IMR-90 (cell line): ENCODE measurements at regions not wholly inside any gene's neighbourhood (a gene's known extent, or its start where the extent isn't known, plus 50 kb on each side); places are given as distances from the start of the nearest gene placed in this dataset.

ENCODE experiments used
- ATAC-seq: fragments of 200-7000 bp; cut with Tn5 transposase; 2 replicates; pipeline ENCODE4 v1.9.1; 2020; ENCODE audit warnings: low read depth, mild to moderate bottlenecking, moderate library complexity
- BruUV-seq: library from RNA; stranded (reverse); fragments of 400-500 nt; replicated peaks from 2 replicates; lab custom pipeline; 2021; lab: Mats Ljungman, UMichigan
- CTCF ChIA-PET: fragments of 300-600 bp; formaldehyde crosslinking; extraction: SDS; loops from one replicate; lab custom pipeline; 2021; ENCODE audit warnings: antibody characterized with exemption; lab: Yijun Ruan, JAX
- POLR2A ChIA-PET: fragments of 300-600 bp; sonication (Branson Sonifier 250); formaldehyde crosslinking; loops from one replicate; lab custom pipeline; 2022; ENCODE audit warnings: antibody characterized with exemption; ENCODE audit not compliant: unreplicated experiment; lab: Charles Lee
- DNase-seq: peaks from one replicate; pipeline ENCODE4 v3.0.0; 2013
- H2AFZ ChIP-seq: replicated peaks from 2 replicates; pipeline ENCODE3; 2013; ENCODE audit warnings: low read length, mild to moderate bottlenecking; ENCODE audit not compliant: poor library complexity
- H2AK5ac ChIP-seq: 2 replicates; pipeline ENCODE4 v1.6.1; 2013; ENCODE audit warnings: low read depth, low read length, inconsistent platforms
- H2AK9ac ChIP-seq: replicated peaks from 2 replicates; pipeline ENCODE3; 2013; ENCODE audit warnings: mild to moderate bottlenecking, low read depth, low read length, moderate library complexity; ENCODE audit not compliant: poor library complexity
- H2BK120ac ChIP-seq: 2 replicates; pipeline ENCODE4 v1.6.1; 2013; ENCODE audit warnings: low read depth, low read length, inconsistent platforms
- H2BK15ac ChIP-seq: 3 replicates; pipeline ENCODE4 v1.6.1; 2013; ENCODE audit warnings: low read depth, low read length, inconsistent platforms
- H2BK20ac ChIP-seq: 2 replicates; pipeline ENCODE4 v1.6.1; 2013; ENCODE audit warnings: low read depth, mild to moderate bottlenecking, inconsistent platforms, low read length, moderate library complexity
- H2BK5ac ChIP-seq: 2 replicates; pipeline ENCODE4 v1.6.1; 2013; ENCODE audit warnings: mild to moderate bottlenecking, low read depth, low read length, inconsistent platforms; ENCODE audit not compliant: poor library complexity, severe bottlenecking
- H3K14ac ChIP-seq: replicated peaks from 2 replicates; pipeline ENCODE4 v1.6.1; 2013; ENCODE audit warnings: low read depth, low read length, inconsistent platforms
- H3K18ac ChIP-seq: 2 replicates; pipeline ENCODE4 v1.6.1; 2013; ENCODE audit warnings: low read depth, low read length, control low read depth
- H3K23ac ChIP-seq: 2 replicates; pipeline ENCODE4 v1.6.1; 2013; ENCODE audit warnings: low read depth, low read length, inconsistent platforms
- H3K27ac ChIP-seq: 2 replicates; pipeline ENCODE4 v1.5.1; 2013; ENCODE audit warnings: mild to moderate bottlenecking, control low read depth, low read length; ENCODE audit not compliant: insufficient read depth
- H3K27me3 ChIP-seq: 2 replicates; pipeline ENCODE4 v1.6.1; 2013; ENCODE audit warnings: low read length; ENCODE audit not compliant: control insufficient read depth, insufficient read depth
- H3K36me3 ChIP-seq: 2 replicates; pipeline ENCODE4 v1.6.1; 2013; ENCODE audit warnings: low read length, mixed read lengths; ENCODE audit not compliant: control insufficient read depth, insufficient read depth
- H3K4ac ChIP-seq: 2 replicates; pipeline ENCODE4 v1.6.1; 2013; ENCODE audit warnings: low read depth, low read length, inconsistent platforms
- H3K4me1 ChIP-seq: 2 replicates; pipeline ENCODE4 v1.6.1; 2013; ENCODE audit warnings: low read length, mixed read lengths; ENCODE audit not compliant: control insufficient read depth, insufficient read depth
- H3K4me2 ChIP-seq: 2 replicates; pipeline ENCODE4 v1.6.1; 2013; ENCODE audit warnings: low read depth, mild to moderate bottlenecking, control low read depth, low read length, moderate library complexity
- H3K4me3 ChIP-seq: 2 replicates; pipeline ENCODE4 v1.5.1; 2013; ENCODE audit warnings: low read depth, mild to moderate bottlenecking, control low read depth, low read length, moderate library complexity; ENCODE audit not compliant: insufficient read depth
- H3K56ac ChIP-seq: 2 replicates; pipeline ENCODE4 v1.6.1; 2013; ENCODE audit warnings: low read length, inconsistent platforms; ENCODE audit not compliant: insufficient read depth; ENCODE audit errors: extremely low read depth
- H3K79me1 ChIP-seq, 2 experiments: 2 replicates each; pipeline ENCODE4 v1.6.1; 2013; ENCODE audit warnings: low read length in 2 of 2, inconsistent platforms in 1 of 2, low read depth in 1 of 2
- H3K9ac ChIP-seq: 2 replicates; pipeline ENCODE4 v1.6.1; 2013; ENCODE audit warnings: low read depth, low read length, control low read depth
- H3K9me1 ChIP-seq: 2 replicates; pipeline ENCODE4 v1.6.1; 2013; ENCODE audit warnings: low read length, inconsistent platforms; ENCODE audit not compliant: insufficient read depth
- H3K9me3 ChIP-seq: 2 replicates; pipeline ENCODE4 v1.6.1; 2013; ENCODE audit warnings: low read length; ENCODE audit not compliant: control insufficient read depth, insufficient read depth
- H4K20me1 ChIP-seq: 2 replicates; pipeline ENCODE4 v1.6.1; 2013; ENCODE audit warnings: low read length, inconsistent platforms; ENCODE audit not compliant: insufficient read depth
- H4K5ac ChIP-seq: 2 replicates; pipeline ENCODE4 v1.6.1; 2013; ENCODE audit warnings: mild to moderate bottlenecking, low read depth, low read length, control low read depth
- H4K8ac ChIP-seq, 2 experiments: 2 replicates each; pipeline ENCODE4 v1.6.1; 2013; ENCODE audit warnings: low read depth in 2 of 2, low read length in 2 of 2, control low read depth in 1 of 2, inconsistent platforms in 1 of 2
- H4K91ac ChIP-seq: 2 replicates; pipeline ENCODE4 v1.6.1; 2013; ENCODE audit warnings: low read depth, low read length, inconsistent platforms; ENCODE audit not compliant: insufficient read depth
- BHLHE40 ChIP-seq: fragments of 150-350 bp; IDR thresholded peaks from 2 replicates; pipeline ENCODE4 v1.6.1; 2016; ENCODE audit warnings: mild to moderate bottlenecking, low read depth, low read length
- CEBPB ChIP-seq: IDR thresholded peaks from 2 replicates; pipeline ENCODE4 v1.6.1; 2012; ENCODE audit warnings: low read depth, low read length, improper control_type of control experiment
- CHD1 ChIP-seq: IDR thresholded peaks from 2 replicates; pipeline ENCODE4 v1.6.1; 2012; ENCODE audit warnings: low read depth, low read length, improper control_type of control experiment
- MAFK ChIP-seq: IDR thresholded peaks from 2 replicates; pipeline ENCODE4 v1.6.1; 2012; ENCODE audit warnings: low read depth, low read length, improper control_type of control experiment
- MAZ ChIP-seq: IDR thresholded peaks from 2 replicates; pipeline ENCODE4 v1.6.1; 2012; ENCODE audit warnings: low read depth, mild to moderate bottlenecking, low read length, improper control_type of control experiment, moderate library complexity, borderline replicate concordance
- MXI1 ChIP-seq: IDR thresholded peaks from 2 replicates; pipeline ENCODE4 v1.6.1; 2012; ENCODE audit warnings: low read depth, mild to moderate bottlenecking, low read length, moderate library complexity, borderline replicate concordance
- NFE2L2 ChIP-seq: fragments of 150-350 bp; IDR thresholded peaks from 2 replicates; pipeline ENCODE4 v1.6.1; 2016; ENCODE audit warnings: low read depth, mild to moderate bottlenecking, low read length
- RAD21 ChIP-seq: IDR thresholded peaks from 2 replicates; pipeline ENCODE4 v1.6.1; 2012; ENCODE audit warnings: low read length, improper control_type of control experiment
- RCOR1 ChIP-seq: IDR thresholded peaks from 2 replicates; pipeline ENCODE4 v1.6.1; 2012; ENCODE audit warnings: mild to moderate bottlenecking, low read length, improper control_type of control experiment; ENCODE audit not compliant: insufficient replicate concordance
- RFX5 ChIP-seq: IDR thresholded peaks from 2 replicates; pipeline ENCODE4 v1.8.0; 2012; ENCODE audit warnings: low read depth, mild to moderate bottlenecking, low read length, moderate library complexity
- WGBS, 2 experiments: methylation state at CpG; one replicate each; pipeline versions ENCODE4 v1.1.5 to v1.1.7; 2013; ENCODE audit warnings: missing lambda C conversion rate in 2 of 2; ENCODE audit not compliant: insufficient read length in 1 of 2; ENCODE audit errors: extremely low coverage in 2 of 2; 5-methylcytosine and 5-hydroxymethylcytosine counted together
- dilution Hi-C: fragments of 300-500 bp; cut with HindIII; formaldehyde crosslinking; loops from one replicate; pipeline ENCODE4 v1.14.3; 2018; ENCODE audit warnings: low sequenced_read_pairs; ENCODE audit not compliant: unreplicated experiment
- in situ Hi-C: fragments of 300-500 bp; cut with MboI; formaldehyde crosslinking; loops from 3 replicates; pipeline ENCODE4 v1.14.3; 2019; ENCODE audit warnings: low sequenced_read_pairs, inconsistent platforms, mixed read lengths
- intact Hi-C: fragments of 100-400 bp; cut with micrococcal nuclease; formaldehyde crosslinking; loops from 2 replicates; pipeline ENCODE4 v1.10.0; 2022
- TF ChIP-seq, protein P1 (sequence below): fragments of 150-350 bp; IDR thresholded peaks from 2 replicates; pipeline ENCODE4 v1.6.1; 2017; ENCODE audit warnings: mild to moderate bottlenecking, antibody characterized with exemption, low read length, low read depth

DNA sequence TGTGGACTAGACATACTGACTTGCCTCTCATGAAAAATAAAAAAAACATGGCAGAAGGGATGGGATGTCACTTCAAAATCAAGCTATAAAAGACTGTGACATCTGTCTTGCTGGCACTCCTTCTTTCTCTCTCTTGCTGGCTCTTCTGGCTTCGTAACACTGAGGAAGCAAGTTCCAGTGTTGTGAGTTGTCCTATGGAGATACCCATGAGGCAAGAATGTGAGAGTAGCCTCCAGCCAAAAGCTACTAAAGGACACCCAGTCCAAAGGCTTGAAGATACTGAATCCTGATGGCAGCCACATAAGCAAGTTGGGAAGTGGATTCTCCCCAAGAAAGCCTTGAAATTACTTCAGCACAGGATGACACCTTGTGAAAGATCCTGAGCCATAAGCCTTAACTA is 376.1 kb upstream of the TMEFF2 start:
- CTCF ChIA-PET: no interaction called here
- H3K9me3 ChIP-seq: peaks cover 2% of the 10 kb centered on the region; the same call in 1 of the 2 replicates
- no peak overlapping the region for H2BK120ac ChIP-seq
- POLR2A ChIA-PET: no interaction called here
- no peaks in the 10 kb centered on the region for H3K79me1 ChIP-seq
- dilution Hi-C loops (no loop called here), in situ Hi-C loops (no loop called here), intact Hi-C loops (no loop called here)
- no peak overlapping the region for H4K8ac ChIP-seq
- no peak overlapping the region for H3K14ac ChIP-seq
- H3K9ac ChIP-seq: no peak overlapping the region
- H3K4me1 ChIP-seq: no peaks in the 10 kb centered on the region
- no peak overlapping the region for H2AK9ac ChIP-seq
- no peak overlapping the region for H3K56ac ChIP-seq
- H4K91ac ChIP-seq: no peak overlapping the region
- no peaks in the 10 kb centered on the region for H4K20me1 ChIP-seq
- no peak overlapping the region for H3K18ac ChIP-seq
- no peak overlapping the region for H2AK5ac ChIP-seq
- no peak overlapping the region for H4K5ac ChIP-seq
- H3K27me3 ChIP-seq: no peaks in the 10 kb centered on the region
- no peak overlapping the region for H2AFZ ChIP-seq
- no peak overlapping the region for H3K27ac ChIP-seq
- H2BK5ac ChIP-seq: no peak overlapping the region
- H3K23ac ChIP-seq: no peak overlapping the region
- DNase-seq: no peak
- no peak overlapping the region for H3K4me3 ChIP-seq
- H3K9me1 ChIP-seq: no peaks in the 10 kb centered on the region
- no peak overlapping the region for H2BK20ac ChIP-seq
- no peak overlapping the region for H2BK15ac ChIP-seq
- H3K4me2 ChIP-seq: no peak overlapping the region
- H3K36me3 ChIP-seq: no peaks in the 10 kb centered on the region
- H3K4ac ChIP-seq: no peak overlapping the region
- no CpG with 5 or more reads among the region's 1 CpG for WGBS, 2 experiments
- BruUV-seq: no TSS peak
- TF ChIP-seq RCOR1: no peak
- no peak for TF ChIP-seq BHLHE40
- TF ChIP-seq MXI1: no peak
- no peak for TF ChIP-seq RAD21
- TF ChIP-seq, protein P1, sequence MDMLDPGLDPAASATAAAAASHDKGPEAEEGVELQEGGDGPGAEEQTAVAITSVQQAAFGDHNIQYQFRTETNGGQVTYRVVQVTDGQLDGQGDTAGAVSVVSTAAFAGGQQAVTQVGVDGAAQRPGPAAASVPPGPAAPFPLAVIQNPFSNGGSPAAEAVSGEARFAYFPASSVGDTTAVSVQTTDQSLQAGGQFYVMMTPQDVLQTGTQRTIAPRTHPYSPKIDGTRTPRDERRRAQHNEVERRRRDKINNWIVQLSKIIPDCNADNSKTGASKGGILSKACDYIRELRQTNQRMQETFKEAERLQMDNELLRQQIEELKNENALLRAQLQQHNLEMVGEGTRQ: no peak
- TF ChIP-seq MAZ: no peak
- TF ChIP-seq CEBPB: no peak
- TF ChIP-seq CHD1: no peak
- no peak for TF ChIP-seq RFX5
- TF ChIP-seq MAFK: no peak
- no peak for TF ChIP-seq NFE2L2
- no peak for ATAC-seq
